Esophagus squamous epithelium (tissue), 5 donors: ENCODE measurements at regions not wholly inside any gene's neighbourhood (a gene's known extent, or its start where the extent isn't known, plus 50 kb on each side); places are given as distances from the start of the nearest gene placed in this dataset.
"Not testable (repeated sequence)": the region's sequence is repeated elsewhere in the genome, so short reads cannot be mapped to it uniquely, and the experiment has no call there.

ENCODE experiments used
- DNase-seq: peaks from one replicate; lab custom pipeline; 2025; lab: John Stamatoyannopoulos, UW
- H3K27ac ChIP-seq, 4 donors: fragments of 200-600 bp; sonication (generic); one replicate each; pipeline ENCODE4 v1.5.1; 2016 to 2019; ENCODE audit warnings: mild to moderate bottlenecking in 1 of 4
- H3K27me3 ChIP-seq, 4 donors: fragments of 200-600 bp; sonication (generic); 1 replicate in 3 of 4; 2 replicates in 1 of 4; pipeline versions ENCODE4 v1.5.1 to v1.6.0; 2017 to 2021; ENCODE audit warnings: antibody characterized with exemption in 1 of 4
- H3K36me3 ChIP-seq, 3 donors: fragments of 200-600 bp; sonication (generic); one replicate each; pipeline ENCODE4 v1.5.1; 2016 to 2019
- H3K4me1 ChIP-seq, 3 donors: fragments of 200-600 bp; sonication (generic); one replicate each; pipeline ENCODE4 v1.5.1; 2017 to 2019
- H3K4me3 ChIP-seq, 4 donors: fragments of 200-600 bp; sonication (generic); 1 replicate in 3 of 4; 2 replicates in 1 of 4; pipeline ENCODE4 v1.5.1; 2016 to 2019; ENCODE audit warnings: mild to moderate bottlenecking in 2 of 4, moderate library complexity in 1 of 4
- H3K9me3 ChIP-seq, 3 donors: fragments of 200-600 bp; sonication (generic); one replicate each; pipeline ENCODE4 v1.5.1; 2016 to 2019
- POLR2A ChIP-seq, 4 donors: fragments of 450-650 bp; IDR thresholded peaks; one replicate each; pipeline ENCODE4 v1.6.1; 2017; ENCODE audit warnings: antibody characterized with exemption in 4 of 4, mild to moderate bottlenecking in 4 of 4, moderate library complexity in 3 of 4
- WGBS, 2 donors: methylation state at CpG; one replicate each; pipeline ENCODE4 v1.1.5; 2018; 5-methylcytosine and 5-hydroxymethylcytosine counted together
- intact Hi-C: fragments of 100-400 bp; cut with DNase I; formaldehyde crosslinking; loops from one replicate; pipeline ENCODE4 v1.15.0; 2022
- TF ChIP-seq, protein P1 (sequence below), 6 experiments: fragments of 450-650 bp in 4 of 6; fragments of 200-600 bp in 2 of 6; sonication (generic) in 2 of 6; IDR thresholded peaks; one replicate each; pipeline ENCODE4 v1.5.1; 2016 to 2019; ENCODE audit warnings: antibody characterized with exemption in 6 of 6, mild to moderate bottlenecking in 4 of 6, moderate library complexity in 4 of 6
- donor health status: DM: yes; HTN: yes; CAD: no.

DNA sequence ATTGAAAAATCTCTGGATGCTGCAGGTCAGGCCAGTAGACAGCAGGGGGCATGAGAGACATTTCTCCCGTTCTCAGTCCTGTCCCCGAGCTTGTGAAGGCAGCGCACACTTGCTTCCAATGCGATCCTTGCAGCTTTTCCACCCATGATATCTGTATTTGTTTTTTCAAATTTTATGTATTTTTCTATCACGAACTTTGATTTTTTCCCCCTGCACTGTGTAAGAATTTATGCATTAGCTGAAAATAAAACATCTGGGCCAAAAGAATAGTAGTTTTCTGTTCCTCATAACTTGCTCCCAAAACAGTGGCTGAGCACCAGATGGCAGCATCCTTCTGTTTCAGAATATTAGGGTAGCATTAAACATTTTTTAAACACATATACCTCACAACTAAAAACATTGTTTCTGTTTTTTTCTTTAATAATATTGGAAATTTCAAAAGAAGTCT is 90.9 kb upstream of the PABPC3 start:
- DNase-seq, H3K4me3 ChIP-seq, H3K4me1 ChIP-seq, intact Hi-C loops, H3K27ac ChIP-seq, H3K9me3 ChIP-seq, H3K36me3 ChIP-seq: not testable (repeated sequence)
- WGBS, 2 donors: 0 to 1% methylated on average over 5 of the region's 5 CpGs
- TF ChIP-seq, protein P1, sequence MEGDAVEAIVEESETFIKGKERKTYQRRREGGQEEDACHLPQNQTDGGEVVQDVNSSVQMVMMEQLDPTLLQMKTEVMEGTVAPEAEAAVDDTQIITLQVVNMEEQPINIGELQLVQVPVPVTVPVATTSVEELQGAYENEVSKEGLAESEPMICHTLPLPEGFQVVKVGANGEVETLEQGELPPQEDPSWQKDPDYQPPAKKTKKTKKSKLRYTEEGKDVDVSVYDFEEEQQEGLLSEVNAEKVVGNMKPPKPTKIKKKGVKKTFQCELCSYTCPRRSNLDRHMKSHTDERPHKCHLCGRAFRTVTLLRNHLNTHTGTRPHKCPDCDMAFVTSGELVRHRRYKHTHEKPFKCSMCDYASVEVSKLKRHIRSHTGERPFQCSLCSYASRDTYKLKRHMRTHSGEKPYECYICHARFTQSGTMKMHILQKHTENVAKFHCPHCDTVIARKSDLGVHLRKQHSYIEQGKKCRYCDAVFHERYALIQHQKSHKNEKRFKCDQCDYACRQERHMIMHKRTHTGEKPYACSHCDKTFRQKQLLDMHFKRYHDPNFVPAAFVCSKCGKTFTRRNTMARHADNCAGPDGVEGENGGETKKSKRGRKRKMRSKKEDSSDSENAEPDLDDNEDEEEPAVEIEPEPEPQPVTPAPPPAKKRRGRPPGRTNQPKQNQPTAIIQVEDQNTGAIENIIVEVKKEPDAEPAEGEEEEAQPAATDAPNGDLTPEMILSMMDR (IDR thresholded peaks at IDR 0.05): peak in 4 of 6 experiments; percentile 31 to 45 (median 39)
- peaks cover 0 to 33% (median 0%) of the 10 kb centered on the region in 4 donors for H3K27me3 ChIP-seq

DNA sequence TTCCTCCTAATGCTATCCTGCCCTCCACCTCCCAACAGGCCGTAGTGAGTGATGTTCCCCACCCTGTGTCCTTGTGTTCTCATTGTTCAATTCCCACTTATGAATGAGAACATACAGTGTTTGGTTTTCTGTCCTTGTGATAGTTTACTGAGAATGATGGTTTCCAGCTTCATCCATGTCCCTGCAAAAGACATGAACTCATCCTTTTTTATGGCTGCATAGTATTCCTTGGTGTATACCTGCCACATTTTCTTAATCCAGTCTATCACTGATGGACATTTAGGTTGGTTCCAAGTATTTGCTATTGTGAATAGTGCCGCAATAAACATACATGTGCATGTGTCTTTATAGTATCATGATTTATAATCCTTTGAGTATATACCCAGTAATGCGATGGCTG is 88.5 kb upstream of the PABPC3 start:
- peaks cover 0 to 21% (median 0%) of the 10 kb centered on the region in 4 donors for H3K27me3 ChIP-seq
- 91 to 93% methylated on average over 3 of the region's 3 CpGs for WGBS, 2 donors
- H3K4me1 ChIP-seq, intact Hi-C loops, DNase-seq, H3K4me3 ChIP-seq, H3K27ac ChIP-seq, H3K36me3 ChIP-seq, H3K9me3 ChIP-seq: not testable (repeated sequence)

DNA sequence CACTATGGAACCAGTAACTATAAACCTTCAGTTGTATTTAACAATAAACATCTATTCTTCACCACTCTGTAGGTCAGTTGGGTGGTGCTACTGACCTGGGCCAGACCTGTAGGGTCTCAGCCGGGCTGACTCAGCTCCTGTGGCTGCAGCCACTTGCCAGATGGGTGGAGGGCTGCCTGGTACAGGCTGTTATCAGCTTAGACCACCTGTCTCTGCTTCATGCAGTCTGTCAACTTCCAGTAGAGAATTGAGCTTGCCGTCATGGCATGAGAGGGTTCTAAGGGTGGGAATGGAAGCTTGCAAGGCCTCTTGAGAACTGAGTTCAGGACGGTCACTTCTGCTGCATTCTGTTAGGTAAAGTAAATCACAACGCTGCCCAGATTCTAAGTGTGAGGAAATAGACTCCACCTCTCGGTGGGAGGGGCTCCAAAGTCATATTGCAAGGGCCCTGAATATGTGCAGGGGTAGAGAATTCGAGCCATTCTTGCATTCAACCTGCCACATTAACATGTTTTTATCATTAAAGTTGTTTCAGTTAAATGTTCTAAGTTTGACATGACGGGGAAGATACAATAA is 81.5 kb upstream of the PABPC3 start:
- H3K4me3 ChIP-seq, H3K27ac ChIP-seq, DNase-seq, H3K9me3 ChIP-seq, H3K36me3 ChIP-seq, intact Hi-C loops: not testable (repeated sequence)
- H3K27me3 ChIP-seq: peaks cover 0 to 80% (median 4%) of the 10 kb centered on the region in 4 donors
- H3K4me1 ChIP-seq: peaks cover 4 to 15% (median 7%) of the 10 kb centered on the region in 3 donors
- WGBS, 2 donors: 58 to 67% methylated on average over 6 to 7 of the region's 7 CpGs

DNA sequence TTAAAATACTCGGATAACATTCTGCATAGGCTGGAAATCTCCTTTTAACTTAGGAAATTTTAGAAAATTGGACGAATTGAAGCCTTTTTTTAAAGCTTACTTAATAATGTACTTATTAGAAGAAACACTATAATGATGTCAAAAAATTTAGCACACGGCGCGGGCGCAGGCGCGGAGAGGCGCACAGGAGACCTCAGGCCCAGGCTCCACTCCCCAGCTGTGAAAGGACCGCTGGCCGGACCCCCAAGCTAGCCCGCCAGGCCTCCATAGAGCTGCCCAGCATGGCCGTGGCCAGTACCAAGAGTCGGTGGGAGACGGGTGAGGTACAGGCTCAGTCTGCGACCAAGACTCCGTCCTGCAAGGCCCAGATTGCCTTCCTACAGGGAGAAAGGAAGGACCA is 78.8 kb upstream of the PABPC3 start:
- H3K9me3 ChIP-seq, H3K4me3 ChIP-seq, intact Hi-C loops, H3K27ac ChIP-seq, DNase-seq, H3K36me3 ChIP-seq: not testable (repeated sequence)
- H3K27me3 ChIP-seq: peaks cover 0 to 95% (median 4%) of the 10 kb centered on the region in 4 donors
- WGBS, 2 donors: 83 to 85% methylated on average over 9 to 16 of the region's 17 CpGs
- peaks cover 4 to 15% (median 7%) of the 10 kb centered on the region in 3 donors for H3K4me1 ChIP-seq

DNA sequence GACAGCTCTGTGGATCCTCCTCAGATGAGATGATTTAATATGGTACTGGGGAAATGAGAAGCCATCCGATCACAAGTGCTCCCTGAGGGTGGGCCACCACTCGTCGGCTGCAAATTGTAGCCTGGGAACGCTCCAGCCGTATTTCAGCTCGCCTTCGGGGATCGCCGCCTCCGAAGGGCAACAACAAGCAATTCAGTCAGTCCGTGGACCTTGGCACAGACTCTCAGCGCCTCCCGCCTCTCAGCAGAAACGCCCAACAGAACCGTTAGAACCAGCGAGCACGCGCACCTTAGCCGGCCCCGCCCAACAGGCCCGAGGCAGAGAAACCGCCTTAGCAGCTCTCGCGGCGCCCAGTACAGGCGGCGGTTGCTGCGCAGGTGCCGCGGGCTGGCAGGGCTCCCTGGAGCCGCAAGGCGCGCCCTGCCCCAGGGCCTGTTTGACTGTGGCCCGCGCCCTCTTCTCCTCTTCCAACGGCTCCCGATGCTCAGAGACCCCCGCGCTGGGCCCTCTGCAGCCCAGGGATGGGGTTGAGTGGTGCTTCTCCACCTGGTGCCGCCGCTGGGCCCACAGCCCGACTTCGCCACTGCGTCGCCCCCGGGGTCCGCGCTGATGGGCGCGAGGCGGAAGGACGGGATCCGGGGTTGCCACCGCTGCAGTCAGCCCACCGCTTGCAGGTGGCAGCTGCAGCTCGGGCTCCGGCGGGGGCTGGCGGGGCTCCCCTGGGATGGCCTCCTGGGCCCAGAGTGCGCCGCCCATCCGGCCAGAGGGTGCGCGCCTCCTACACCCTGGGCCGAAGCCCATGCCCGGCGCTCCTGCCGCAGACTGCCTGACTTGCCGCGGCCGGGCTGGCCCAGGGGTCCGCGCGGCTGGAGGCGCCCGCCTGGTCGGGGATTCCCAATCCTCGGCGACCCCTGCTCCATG is 77.9 kb upstream of the PABPC3 start:
- H3K4me3 ChIP-seq: peak overlapping the region in 2 of 4 donors; percentile 37 to 55
- intact Hi-C loops, H3K9me3 ChIP-seq, H3K27ac ChIP-seq, DNase-seq, H3K36me3 ChIP-seq: not testable (repeated sequence)
- H3K4me1 ChIP-seq: peaks cover 4 to 15% (median 7%) of the 10 kb centered on the region in 3 donors
- peaks cover 0 to 92% (median 4%) of the 10 kb centered on the region in 4 donors for H3K27me3 ChIP-seq
- 2 to 3% methylated on average over 7 to 28 of the region's 79 CpGs for WGBS, 2 donors

DNA sequence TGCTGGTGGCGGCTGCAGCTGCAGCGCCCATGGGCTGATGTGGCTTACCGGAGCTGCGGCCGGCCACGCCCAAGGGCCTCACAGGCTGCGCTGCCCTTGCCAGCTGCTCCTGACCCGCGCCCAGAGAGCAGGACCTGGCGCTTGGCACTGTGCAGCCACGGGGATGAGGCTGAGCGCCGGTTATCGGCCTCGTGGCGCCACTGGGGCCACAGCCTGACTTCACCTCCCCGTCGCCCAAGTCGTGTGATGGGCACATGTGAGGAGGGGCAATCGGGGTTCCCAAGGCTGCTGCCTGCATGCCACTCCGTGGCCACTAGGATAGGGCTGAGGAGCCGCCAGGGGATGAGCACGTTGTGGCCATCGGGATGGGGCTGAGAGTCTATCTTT is 77.2 kb upstream of the PABPC3 start:
- WGBS, 2 donors: no CpG with 5 or more reads among the region's 24 CpGs
- Histone ChIP-seq H3K27ac (no peak overlapping the region), H3K36me3 (no peaks in the 10 kb centered on the region), H3K4me3 (peak overlapping the region in 2 of 4 donors; percentile 37 to 55), H3K27me3 (peaks cover 0 to 90% (median 4%) of the 10 kb centered on the region in 4 donors), H3K4me1 (peaks cover 4 to 15% (median 7%) of the 10 kb centered on the region in 3 donors), H3K9me3 (no peaks in the 10 kb centered on the region)
- intact Hi-C loops: no loop called here
- no peak for DNase-seq
- TF ChIP-seq, protein P1 (IDR thresholded peaks at IDR 0.05): no peak
- TF ChIP-seq POLR2A (IDR thresholded peaks at IDR 0.05): no peak

DNA sequence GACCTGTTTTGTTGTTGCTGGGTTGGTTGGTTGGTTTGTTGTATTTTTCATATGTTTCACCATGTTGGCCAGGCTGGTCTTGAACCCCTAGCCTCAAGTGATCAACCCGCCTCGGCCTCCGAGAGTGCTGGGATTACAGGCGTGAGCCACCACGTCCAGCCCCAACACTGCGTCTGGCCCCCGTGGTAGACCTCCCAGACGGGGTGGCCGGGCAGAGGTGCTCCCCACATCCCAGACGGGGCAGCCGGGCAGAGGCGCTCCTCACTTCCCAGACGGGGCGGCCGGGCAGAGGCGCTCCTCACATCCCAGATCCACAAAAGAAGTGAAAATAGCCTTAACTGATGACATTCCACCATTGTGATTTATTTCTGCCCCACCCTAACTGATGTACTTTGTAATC is 76.2 kb upstream of the PABPC3 start:
- H3K4me3 ChIP-seq, H3K27ac ChIP-seq, H3K9me3 ChIP-seq, H3K36me3 ChIP-seq, intact Hi-C loops, DNase-seq: not testable (repeated sequence)
- WGBS, 2 donors: 94 to 95% methylated on average over 12 to 15 of the region's 16 CpGs
- Histone ChIP-seq H3K4me1 (peaks cover 4 to 15% (median 7%) of the 10 kb centered on the region in 3 donors), H3K27me3 (peaks cover 0 to 93% (median 4%) of the 10 kb centered on the region in 4 donors)
